Small intestine (tissue), 7 donors: ENCODE measurements at regions not wholly inside any gene's neighbourhood (a gene's known extent, or its start where the extent isn't known, plus 50 kb on each side); places are given as distances from the start of the nearest gene placed in this dataset.

Source experiments
- DNase-seq, 2 donors: peaks; one replicate each; pipeline versions ENCODE4 v3.0.0 to v3.0.0-alpha.2; 2013
- FAIRE-seq: peaks from 2 replicates; lab custom pipeline; 2012; peaks lifted over from hg19 to GRCh38; lab: Jason Lieb, UNC
- H3K27ac ChIP-seq, 3 donors: one replicate each; pipeline ENCODE4 v1.5.1; 2013; ENCODE audit warnings: low read length in 2 of 3, mild to moderate bottlenecking in 2 of 3, control low read depth in 1 of 3, inconsistent platforms in 1 of 3, low read depth in 1 of 3, moderate library complexity in 1 of 3
- H3K27me3 ChIP-seq, 3 donors: one replicate each; pipeline ENCODE4 v1.6.1; 2013; ENCODE audit warnings: low read length in 3 of 3, inconsistent platforms in 1 of 3; ENCODE audit not compliant: control insufficient read depth in 3 of 3, insufficient read depth in 3 of 3
- H3K36me3 ChIP-seq, 3 donors: one replicate each; pipeline ENCODE4 v1.6.1; 2013; ENCODE audit warnings: low read length in 3 of 3, inconsistent platforms in 1 of 3, low read depth in 1 of 3, mild to moderate bottlenecking in 1 of 3, moderate library complexity in 1 of 3; ENCODE audit not compliant: control insufficient read depth in 3 of 3, insufficient read depth in 2 of 3
- H3K4me1 ChIP-seq, 3 donors: one replicate each; pipeline ENCODE4 v1.6.1; 2013; ENCODE audit warnings: low read length in 2 of 3, inconsistent platforms in 1 of 3, low read depth in 1 of 3, mild to moderate bottlenecking in 1 of 3, moderate library complexity in 1 of 3; ENCODE audit not compliant: control insufficient read depth in 3 of 3, insufficient read depth in 2 of 3
- H3K4me3 ChIP-seq, 3 donors: one replicate each; pipeline ENCODE4 v1.5.1; 2013; ENCODE audit warnings: low read length in 3 of 3, control low read depth in 1 of 3, inconsistent platforms in 1 of 3, low read depth in 1 of 3, mild to moderate bottlenecking in 1 of 3, moderate library complexity in 1 of 3
- H3K9me3 ChIP-seq, 2 donors: one replicate each; pipeline ENCODE4 v1.6.1; 2013; ENCODE audit warnings: low read depth in 1 of 2, low read length in 1 of 2; ENCODE audit not compliant: control insufficient read depth in 2 of 2, insufficient read depth in 1 of 2
- WGBS, 3 donors: extraction: QIAGEN DNeasy Blood & Tissue Kit; methylation state at CpG; one replicate each; pipeline ENCODE4 v1.1.7; 2013; 5-methylcytosine and 5-hydroxymethylcytosine counted together
- donor health status: healthy with polysubstance abuse.
- donor health status: control.
- donor health status: control.
- donor health status: Bipolar disorder and iron deficiency.
- donor health status: healthy.

DNA sequence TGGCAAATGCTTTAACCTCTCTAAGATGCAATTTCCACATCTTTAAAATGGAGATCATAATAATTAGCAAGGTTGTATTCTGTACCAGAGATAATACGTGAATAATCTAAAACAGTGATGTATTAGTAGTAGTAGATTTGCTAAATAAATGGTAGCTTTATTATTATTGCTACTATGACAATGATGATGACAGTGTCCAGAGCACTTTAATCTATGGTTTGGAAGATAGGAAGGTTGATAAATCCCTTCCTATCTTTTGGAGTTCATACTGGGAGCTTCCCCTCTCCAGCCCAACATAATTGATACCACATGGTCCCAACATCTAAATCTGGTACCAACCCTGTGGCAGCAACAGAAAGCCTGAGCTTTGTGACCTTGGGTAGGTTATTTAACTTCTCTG is 267.8 kb downstream of the FAT3 start:
- DNase-seq (no peak), FAIRE-seq (no peak)
- WGBS, 3 donors = 74 to 79% (median 74%) methylated on average over 1 of the region's 1 CpG
- H3K27me3 ChIP-seq = no peaks in the 10 kb centered on the region
- H3K9me3 ChIP-seq = no peaks in the 10 kb centered on the region
- H3K4me3 ChIP-seq = no peak overlapping the region
- no peak overlapping the region for H3K27ac ChIP-seq
- no peaks in the 10 kb centered on the region for H3K4me1 ChIP-seq
- no peaks in the 10 kb centered on the region for H3K36me3 ChIP-seq

DNA sequence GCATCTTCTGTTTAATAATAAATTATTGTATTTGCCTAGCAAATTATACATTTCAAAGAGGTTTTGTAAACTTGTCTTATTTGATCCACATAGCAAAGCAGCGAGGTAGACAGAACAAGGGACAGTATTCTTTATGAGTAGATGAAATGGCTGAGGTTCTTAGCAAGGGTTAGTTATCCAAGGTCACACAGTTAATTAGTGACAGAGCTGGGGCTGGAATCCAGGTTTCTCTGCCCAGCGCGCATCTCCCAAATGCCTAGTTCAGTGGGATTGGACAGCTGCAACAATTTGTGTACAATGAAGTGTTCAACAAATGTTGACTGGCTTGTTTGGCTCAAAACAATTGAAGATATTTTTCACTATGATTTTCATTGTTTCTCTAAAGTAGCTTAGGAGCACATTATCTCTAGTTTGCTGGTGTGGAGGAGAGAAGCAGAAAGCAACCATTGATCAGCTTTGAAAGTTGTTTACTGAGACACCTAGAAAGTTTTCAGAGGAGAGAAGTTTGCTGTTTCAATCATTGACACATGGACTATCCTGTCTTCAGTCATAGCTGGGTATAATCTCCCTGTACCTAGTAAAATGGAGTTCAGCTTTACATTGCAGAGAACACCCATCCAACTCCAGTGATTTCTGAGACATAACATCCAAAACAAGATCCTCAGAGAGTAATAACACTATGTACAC is 270.6 kb downstream of the FAT3 start:
- Histone ChIP-seq H3K27me3 (no peaks in the 10 kb centered on the region), H3K4me1 (no peaks in the 10 kb centered on the region), H3K9me3 (no peaks in the 10 kb centered on the region), H3K27ac (no peak overlapping the region), H3K4me3 (no peak overlapping the region), H3K36me3 (no peaks in the 10 kb centered on the region)
- FAIRE-seq (no peak), DNase-seq (peak in 1 of 2 donors; percentile 4)
- WGBS, 3 donors = 20 to 53% (median 41%) methylated on average over 3 of the region's 3 CpGs

DNA sequence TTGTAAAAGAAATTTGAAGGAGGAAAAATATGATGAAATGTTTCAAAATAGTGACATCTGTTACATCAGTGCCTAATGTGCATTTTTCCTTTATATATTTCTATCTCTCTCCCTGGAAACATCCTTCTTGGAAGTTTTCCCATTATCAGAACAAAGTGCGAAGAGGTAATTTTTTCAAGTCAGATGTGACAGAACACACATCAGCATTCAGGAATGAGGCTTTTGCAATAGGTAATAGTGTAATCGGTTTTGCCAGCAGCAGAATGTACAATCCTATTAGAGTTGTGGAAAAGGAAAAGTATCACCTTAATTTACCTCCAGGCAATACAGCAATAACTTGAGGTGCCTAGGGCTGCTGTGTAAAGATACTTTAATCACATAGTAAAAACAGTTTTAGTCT is 275.8 kb downstream of the FAT3 start:
- Histone ChIP-seq H3K27me3 (no peaks in the 10 kb centered on the region), H3K4me3 (no peak overlapping the region), H3K27ac (no peak overlapping the region), H3K4me1 (no peaks in the 10 kb centered on the region), H3K9me3 (no peaks in the 10 kb centered on the region), H3K36me3 (no peaks in the 10 kb centered on the region)
- FAIRE-seq = no peak
- DNase-seq = no peak
- WGBS, 3 donors = 71 to 87% (median 81%) methylated on average over 2 of the region's 2 CpGs

DNA sequence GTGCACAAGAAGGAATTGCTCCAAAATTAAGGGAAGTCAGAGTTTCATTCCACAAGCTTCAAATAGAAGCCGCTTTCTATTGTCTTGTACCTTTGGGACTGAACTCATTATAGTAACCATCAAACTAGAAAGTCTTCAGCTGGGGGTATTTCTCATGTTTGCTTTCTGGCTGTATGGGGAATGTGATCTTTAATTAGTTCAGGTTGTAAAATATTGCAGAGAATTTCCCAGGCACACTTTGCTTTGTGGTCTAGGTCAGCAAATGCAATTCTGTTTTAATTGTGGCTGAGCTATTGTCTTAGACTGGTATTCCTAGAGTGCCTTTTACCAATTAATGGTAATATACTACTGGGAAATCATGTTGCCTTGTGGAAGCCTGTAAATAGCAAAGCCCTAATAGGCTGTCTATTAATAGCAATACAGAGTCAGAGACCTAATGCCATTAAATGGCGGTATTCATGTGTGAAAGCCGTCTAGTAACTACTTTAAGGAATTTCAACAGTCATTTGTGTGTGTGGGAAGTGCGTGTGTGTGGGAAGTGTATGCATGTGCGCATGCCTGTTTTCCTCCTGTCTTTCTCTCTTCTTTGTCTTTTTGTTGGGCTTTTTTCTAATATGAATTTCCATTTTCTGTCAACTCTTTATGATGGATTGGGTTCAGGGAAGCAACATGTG is 276.6 kb downstream of the FAT3 start:
- no peaks in the 10 kb centered on the region for H3K27me3 ChIP-seq
- no peaks in the 10 kb centered on the region for H3K4me1 ChIP-seq
- H3K9me3 ChIP-seq = no peaks in the 10 kb centered on the region
- no peak for DNase-seq
- 86 to 93% (median 91%) methylated on average over 5 of the region's 5 CpGs for WGBS, 3 donors
- no peak for FAIRE-seq
- H3K4me3 ChIP-seq = no peak overlapping the region
- H3K27ac ChIP-seq = no peak overlapping the region
- H3K36me3 ChIP-seq = no peaks in the 10 kb centered on the region

DNA sequence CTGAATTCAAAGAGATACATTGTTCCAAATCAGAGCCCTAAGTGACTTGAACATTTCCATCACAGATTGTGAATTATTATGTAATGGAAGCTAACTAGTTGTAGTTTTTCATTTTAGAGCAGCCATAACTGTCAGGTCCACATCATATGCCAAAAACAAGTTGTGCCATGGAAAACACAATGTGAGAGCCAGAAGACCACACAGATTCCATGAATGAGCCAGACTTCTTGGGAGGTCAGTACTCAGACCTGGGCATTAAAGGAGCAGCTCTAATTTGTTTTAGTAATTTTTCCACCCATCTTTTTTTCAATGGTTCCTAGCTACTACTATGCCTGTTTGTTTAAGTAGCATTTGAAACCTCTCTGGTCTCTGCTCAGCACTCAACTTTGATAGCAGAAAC is 279.4 kb downstream of the FAT3 start:
- H3K4me1 ChIP-seq = no peaks in the 10 kb centered on the region
- DNase-seq (no peak), FAIRE-seq (no peak)
- H3K27me3 ChIP-seq = no peaks in the 10 kb centered on the region
- no peaks in the 10 kb centered on the region for H3K36me3 ChIP-seq
- H3K27ac ChIP-seq = no peak overlapping the region
- H3K4me3 ChIP-seq = no peak overlapping the region
- H3K9me3 ChIP-seq = no peaks in the 10 kb centered on the region

DNA sequence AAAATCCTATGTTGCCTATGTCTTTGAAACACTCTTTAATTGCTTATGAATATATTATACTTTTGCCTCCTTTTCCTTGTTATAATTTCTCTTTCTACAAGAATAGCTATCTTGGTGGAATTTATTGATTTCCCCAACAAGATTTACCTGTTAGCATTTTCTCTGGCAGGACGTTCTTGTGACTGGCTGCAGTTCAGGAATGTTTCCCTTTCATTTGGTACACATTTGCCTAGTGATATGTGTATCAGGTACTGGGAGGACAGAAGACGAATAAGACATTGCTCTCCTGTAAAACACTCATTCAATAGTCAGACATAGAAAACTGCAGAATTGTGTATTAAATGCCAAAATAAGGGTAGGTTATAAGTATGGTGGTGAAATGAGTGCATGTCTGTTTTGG is 279.9 kb downstream of the FAT3 start:
- no peak for FAIRE-seq
- no peaks in the 10 kb centered on the region for H3K9me3 ChIP-seq
- no peak overlapping the region for H3K4me3 ChIP-seq
- no peaks in the 10 kb centered on the region for H3K4me1 ChIP-seq
- WGBS, 3 donors = 10 to 56% (median 29%) methylated on average over 2 of the region's 2 CpGs
- no peaks in the 10 kb centered on the region for H3K36me3 ChIP-seq
- no peak overlapping the region for H3K27ac ChIP-seq
- no peak for DNase-seq
- H3K27me3 ChIP-seq = no peaks in the 10 kb centered on the region

DNA sequence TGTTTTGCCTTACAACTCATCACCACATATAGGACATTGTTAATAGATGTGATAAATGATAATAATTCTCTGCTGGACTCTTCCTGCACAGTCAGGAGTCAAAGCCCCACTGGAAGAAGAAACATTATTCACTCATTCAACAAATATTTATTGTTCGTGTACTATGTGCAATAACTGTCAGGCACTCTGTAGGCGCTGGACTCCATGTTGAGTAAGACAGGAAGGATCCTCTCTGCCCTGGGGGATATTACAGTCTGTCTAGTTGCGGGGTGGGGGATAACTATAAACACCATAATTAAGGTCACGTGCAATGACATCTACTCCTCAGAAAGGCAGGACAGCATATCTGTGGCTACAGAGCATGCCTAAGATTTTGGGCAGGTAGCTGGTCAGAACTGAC is 281.1 kb downstream of the FAT3 start:
- Histone ChIP-seq H3K4me3 (no peak overlapping the region), H3K27me3 (no peaks in the 10 kb centered on the region), H3K36me3 (no peaks in the 10 kb centered on the region), H3K4me1 (no peaks in the 10 kb centered on the region), H3K9me3 (no peaks in the 10 kb centered on the region), H3K27ac (no peak overlapping the region)
- no peak for DNase-seq
- 83 to 88% (median 84%) methylated on average over 4 of the region's 4 CpGs for WGBS, 3 donors
- FAIRE-seq = no peak

DNA sequence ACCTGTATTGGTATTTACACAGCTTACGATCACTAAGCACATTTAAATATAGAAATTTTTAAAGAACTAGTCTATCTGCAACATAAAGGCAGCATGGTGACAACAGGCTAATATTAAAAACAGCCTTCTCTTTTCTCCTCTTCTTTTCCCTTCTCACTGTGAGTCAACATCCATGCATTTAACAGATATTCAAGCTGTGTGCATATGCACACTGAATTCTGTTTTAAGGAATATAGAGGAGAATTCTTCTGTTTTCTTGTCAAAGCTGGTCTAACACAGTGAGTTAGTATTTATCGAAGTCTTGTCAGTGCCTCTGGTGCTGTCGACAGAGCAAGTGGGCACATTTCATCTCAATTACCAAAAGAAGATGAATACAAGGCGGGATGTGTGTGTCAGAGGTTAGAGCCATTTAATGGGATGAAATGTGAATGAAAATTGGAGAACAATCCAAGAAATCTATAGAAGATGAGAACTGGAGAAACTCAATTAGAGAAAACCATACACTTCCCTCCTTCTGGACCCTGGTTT is 282.3 kb downstream of the FAT3 start:
- Histone ChIP-seq H3K9me3 (no peaks in the 10 kb centered on the region), H3K27ac (no peak overlapping the region), H3K36me3 (no peaks in the 10 kb centered on the region), H3K4me3 (no peak overlapping the region), H3K4me1 (no peaks in the 10 kb centered on the region), H3K27me3 (no peaks in the 10 kb centered on the region)
- WGBS, 3 donors = 77 to 85% (median 80%) methylated on average over 4 of the region's 4 CpGs
- FAIRE-seq = no peak
- DNase-seq = no peak
